Trophoblast cell (in vitro differentiated cells and primary cell): ENCODE measurements at regions not wholly inside any gene's neighbourhood (a gene's known extent, or its start where the extent isn't known, plus 50 kb on each side); places are given as distances from the start of the nearest gene placed in this dataset.

Experiments
- DNase-seq, 2 donors: peaks; one replicate each; pipeline ENCODE4 v3.0.0-alpha.2; 2016
- H2AFZ ChIP-seq: 2 replicates; pipeline ENCODE4 v1.6.1; 2013; ENCODE audit warnings: low read length, moderate library complexity, mild to moderate bottlenecking; ENCODE audit not compliant: insufficient read depth, poor library complexity
- H2AK5ac ChIP-seq: 2 replicates; pipeline ENCODE4 v1.6.1; 2013; ENCODE audit warnings: mild to moderate bottlenecking, low read length
- H2BK120ac ChIP-seq: 2 replicates; pipeline ENCODE4 v1.6.1; 2013; ENCODE audit warnings: low read length, mild to moderate bottlenecking, moderate library complexity; ENCODE audit not compliant: insufficient read depth, poor library complexity
- H2BK12ac ChIP-seq: 2 replicates; pipeline ENCODE4 v1.6.1; 2013; ENCODE audit warnings: mild to moderate bottlenecking, low read length, moderate library complexity
- H2BK5ac ChIP-seq: 2 replicates; pipeline ENCODE4 v1.6.1; 2013; ENCODE audit warnings: low read length, low read depth, moderate library complexity, mild to moderate bottlenecking; ENCODE audit not compliant: poor library complexity
- H3K14ac ChIP-seq: 2 replicates; pipeline ENCODE4 v1.6.1; 2013; ENCODE audit warnings: mild to moderate bottlenecking, low read length
- H3K18ac ChIP-seq: 2 replicates; pipeline ENCODE4 v1.6.1; 2013; ENCODE audit warnings: mild to moderate bottlenecking, low read length
- H3K23ac ChIP-seq: 2 replicates; pipeline ENCODE4 v1.6.1; 2013; ENCODE audit warnings: low read length
- H3K27ac ChIP-seq: 2 replicates; pipeline ENCODE4 v1.5.1; 2013; ENCODE audit warnings: low read depth, mild to moderate bottlenecking, inconsistent platforms, low read length, moderate library complexity
- H3K27me3 ChIP-seq: 2 replicates; pipeline ENCODE4 v1.6.1; 2013; ENCODE audit warnings: inconsistent platforms, mild to moderate bottlenecking, low read length, moderate library complexity; ENCODE audit not compliant: insufficient read depth
- H3K36me3 ChIP-seq, 2 experiments: 1 replicate in 1 of 2; 2 replicates in 1 of 2; pipeline ENCODE4 v1.6.1; 2013; ENCODE audit warnings: low read length in 2 of 2, mild to moderate bottlenecking in 2 of 2, moderate library complexity in 1 of 2; ENCODE audit not compliant: insufficient read depth in 2 of 2, control insufficient read depth in 1 of 2
- H3K4ac ChIP-seq: 2 replicates; pipeline ENCODE4 v1.6.1; 2013; ENCODE audit warnings: low read depth, mild to moderate bottlenecking, low read length, moderate library complexity
- H3K4me1 ChIP-seq, 2 experiments: 1 replicate in 1 of 2; 2 replicates in 1 of 2; pipeline ENCODE4 v1.6.1; 2013; ENCODE audit warnings: low read length in 2 of 2, mild to moderate bottlenecking in 2 of 2, moderate library complexity in 1 of 2; ENCODE audit not compliant: insufficient read depth in 2 of 2, control insufficient read depth in 1 of 2
- H3K4me2 ChIP-seq: 2 replicates; pipeline ENCODE4 v1.6.1; 2013; ENCODE audit warnings: inconsistent platforms, mild to moderate bottlenecking, low read length, moderate library complexity
- H3K4me3 ChIP-seq: 2 replicates; pipeline ENCODE4 v1.5.1; 2013; ENCODE audit warnings: mild to moderate bottlenecking, low read depth, low read length, inconsistent platforms
- H3K79me1 ChIP-seq: one replicate; pipeline ENCODE4 v1.6.1; 2013; ENCODE audit warnings: low read length
- H3K79me2 ChIP-seq: 2 replicates; pipeline ENCODE4 v1.6.1; 2013; ENCODE audit warnings: low read length, mild to moderate bottlenecking; ENCODE audit not compliant: control insufficient read depth, insufficient read depth, poor library complexity
- H3K9ac ChIP-seq: 2 replicates; pipeline ENCODE4 v1.6.1; 2013; ENCODE audit warnings: mild to moderate bottlenecking, low read length
- H3K9me3 ChIP-seq: 2 replicates; pipeline ENCODE4 v1.6.1; 2013; ENCODE audit warnings: low read depth, mild to moderate bottlenecking, control low read depth, inconsistent platforms, low read length; ENCODE audit not compliant: insufficient read depth
- H4K12ac ChIP-seq: 2 replicates; pipeline ENCODE4 v1.6.1; 2013; ENCODE audit warnings: low read depth, mild to moderate bottlenecking, low read length, moderate library complexity
- H4K8ac ChIP-seq: 2 replicates; pipeline ENCODE4 v1.6.1; 2013; ENCODE audit warnings: low read depth, mild to moderate bottlenecking, low read length, moderate library complexity
- H4K91ac ChIP-seq: one replicate; pipeline ENCODE4 v1.6.1; 2013; ENCODE audit warnings: low read depth, mild to moderate bottlenecking, low read length, moderate library complexity
- WGBS: extraction: QIAGEN DNeasy Blood & Tissue Kit; methylation state at CpG from one replicate; pipeline ENCODE4 v1.1.7; 2013; ENCODE audit warnings: missing lambda C conversion rate; ENCODE audit not compliant: insufficient read length, insufficient coverage; ENCODE audit errors: extremely low coverage; 5-methylcytosine and 5-hydroxymethylcytosine counted together

DNA sequence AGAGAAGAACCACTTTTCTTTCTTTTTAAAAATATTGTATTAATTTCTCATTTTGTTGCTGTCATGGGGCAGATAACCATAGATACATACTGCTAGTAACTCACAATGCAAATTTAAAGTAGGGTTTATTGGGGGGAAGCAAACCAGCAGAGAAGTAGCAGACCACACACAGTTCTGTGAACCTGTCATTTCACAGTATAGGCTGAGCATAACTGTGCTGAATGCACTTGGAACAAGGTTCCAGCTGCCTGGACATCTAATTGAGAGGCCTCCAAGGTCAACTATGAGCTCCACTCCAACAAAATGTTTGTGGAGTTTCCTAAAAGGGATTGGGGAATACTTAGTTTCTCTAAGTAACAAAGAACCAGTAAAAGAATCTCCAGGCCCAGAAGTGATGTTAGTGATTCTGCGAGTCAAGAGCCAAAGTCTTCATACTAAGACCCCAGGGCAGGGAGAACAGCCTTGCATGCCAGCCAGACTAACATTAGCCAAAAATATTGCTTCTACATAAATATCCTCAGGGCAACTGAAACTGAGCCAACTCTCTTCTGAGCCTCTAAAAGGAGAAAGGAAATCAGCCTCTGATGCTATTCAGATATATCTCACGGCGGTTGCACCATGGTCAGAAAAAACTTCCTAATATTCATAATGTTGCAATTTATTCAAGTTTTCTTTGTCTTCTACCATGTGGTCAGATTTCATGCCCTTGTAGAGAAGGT lies 856.4 kb upstream of the ALCAM start:
- no peak overlapping the region for H4K12ac ChIP-seq
- peaks cover 0 to 5% of the 10 kb centered on the region in 2 experiments for H3K4me1 ChIP-seq
- no peak overlapping the region for H3K9ac ChIP-seq
- no peak overlapping the region for H2AFZ ChIP-seq
- H2BK120ac ChIP-seq = no peak overlapping the region
- H3K14ac ChIP-seq = no peak overlapping the region
- no peak overlapping the region for H3K27ac ChIP-seq
- H3K79me2 ChIP-seq = peaks cover 2% of the 10 kb centered on the region
- H4K91ac ChIP-seq = no peak overlapping the region
- no peak overlapping the region for H3K23ac ChIP-seq
- DNase-seq = no peak
- H3K79me1 ChIP-seq = peaks cover 3% of the 10 kb centered on the region
- H4K8ac ChIP-seq = no peak overlapping the region
- no peak overlapping the region for H3K4me3 ChIP-seq
- no peak overlapping the region for H3K18ac ChIP-seq
- no peaks in the 10 kb centered on the region for H3K27me3 ChIP-seq
- H3K36me3 ChIP-seq = no peaks in the 10 kb centered on the region
- H2BK5ac ChIP-seq = no peak overlapping the region
- H3K4me2 ChIP-seq = no peak overlapping the region
- H3K9me3 ChIP-seq = peaks cover 2% of the 10 kb centered on the region
- H2BK12ac ChIP-seq = no peak overlapping the region
- no CpG with 5 or more reads among the region's 3 CpGs for WGBS
- no peak overlapping the region for H2AK5ac ChIP-seq
- no peak overlapping the region for H3K4ac ChIP-seq

DNA sequence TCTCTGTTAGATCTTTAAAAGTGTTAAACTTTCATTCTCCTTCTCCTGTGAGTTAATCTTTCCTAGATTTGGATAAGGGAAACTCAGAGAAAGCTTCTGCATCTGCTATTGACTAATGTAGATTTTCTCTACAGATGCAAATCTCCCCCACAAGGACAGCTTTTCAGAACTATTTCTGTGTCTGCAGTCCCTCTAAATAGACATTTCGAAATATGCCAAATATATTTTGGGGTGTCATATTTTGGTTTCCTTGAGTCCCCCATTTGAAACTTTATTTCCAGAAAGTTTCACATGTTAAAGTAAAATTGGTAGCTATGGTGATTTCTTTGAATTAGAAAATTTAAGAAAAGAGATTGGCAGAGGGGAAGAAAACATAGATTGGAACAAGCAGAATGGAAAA lies 852.3 kb upstream of the ALCAM start:
- Histone ChIP-seq H3K4me3 (no peak overlapping the region), H3K79me1 (peaks cover 3% of the 10 kb centered on the region), H3K4me1 (peaks cover 3 to 5% of the 10 kb centered on the region in 2 experiments), H4K12ac (no peak overlapping the region), H3K23ac (no peak overlapping the region), H4K8ac (no peak overlapping the region), H3K27me3 (no peaks in the 10 kb centered on the region), H3K14ac (no peak overlapping the region), H3K27ac (peak overlapping the region; percentile 34), H2BK12ac (no peak overlapping the region), H3K36me3 (no peaks in the 10 kb centered on the region), H2BK120ac (no peak overlapping the region), H3K79me2 (peaks cover 2% of the 10 kb centered on the region), H3K9me3 (peaks cover 2% of the 10 kb centered on the region), H2BK5ac (no peak overlapping the region), H3K18ac (no peak overlapping the region), H2AFZ (no peak overlapping the region), H3K4me2 (no peak overlapping the region), H3K9ac (no peak overlapping the region), H3K4ac (no peak overlapping the region), H2AK5ac (no peak overlapping the region), H4K91ac (no peak overlapping the region)
- no peak for DNase-seq
- WGBS = no CpG with 5 or more reads among the region's 1 CpG

- Histone ChIP-seq H2BK5ac (no peak overlapping the region), H2BK120ac (no peak overlapping the region), H3K14ac (no peak overlapping the region), H3K9me3 (peaks cover 2% of the 10 kb centered on the region), H3K23ac (no peak overlapping the region), H2AFZ (no peak overlapping the region), H3K4me2 (no peak overlapping the region), H3K79me2 (peaks cover 2% of the 10 kb centered on the region), H3K9ac (no peak overlapping the region), H3K4me3 (no peak overlapping the region), H3K18ac (no peak overlapping the region), H4K8ac (no peak overlapping the region), H3K4ac (no peak overlapping the region), H3K27me3 (no peaks in the 10 kb centered on the region), H2BK12ac (peak overlapping the region; percentile 23), H4K12ac (no peak overlapping the region), H3K27ac (no peak overlapping the region), H3K36me3 (no peaks in the 10 kb centered on the region), H4K91ac (peak overlapping the region; percentile 20), H2AK5ac (no peak overlapping the region), H3K4me1 (peaks cover 3 to 5% of the 10 kb centered on the region in 2 experiments), H3K79me1 (peaks cover 5% of the 10 kb centered on the region)
- DNase-seq = no peak
- no CpG with 5 or more reads among the region's 3 CpGs for WGBS
These were observed 851.9 kb upstream of the ALCAM start for GRCh38 chr3:104514776-104515175.

DNA sequence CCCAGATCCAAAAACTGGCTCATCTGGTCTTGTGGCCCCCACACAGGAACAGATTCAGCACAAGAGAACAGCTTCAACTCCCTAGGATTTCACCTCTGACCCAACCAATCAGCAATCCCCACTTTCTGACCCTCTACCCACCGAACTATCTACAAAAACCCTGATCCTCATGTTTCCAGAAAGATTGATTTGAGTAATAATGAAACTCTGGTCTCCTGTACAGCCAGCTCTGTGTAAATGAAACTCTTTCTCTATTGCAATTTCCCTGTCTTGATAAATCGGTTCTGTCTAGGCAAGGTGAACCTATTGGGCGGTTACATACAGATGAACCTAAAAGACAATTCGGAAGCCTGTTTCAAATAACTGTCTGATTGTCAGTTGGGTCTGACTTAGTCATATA lies 847.6 kb upstream of the ALCAM start:
- no peaks in the 10 kb centered on the region for H3K27me3 ChIP-seq
- WGBS = no CpG with 5 or more reads among the region's 4 CpGs
- DNase-seq = no peak
- H2AK5ac ChIP-seq = no peak overlapping the region
- H4K8ac ChIP-seq = no peak overlapping the region
- H3K4ac ChIP-seq = no peak overlapping the region
- peak overlapping the region; percentile 30 for H2BK12ac ChIP-seq
- no peak overlapping the region for H3K4me2 ChIP-seq
- H2BK5ac ChIP-seq = no peak overlapping the region
- peaks cover 5% of the 10 kb centered on the region in 2 experiments for H3K4me1 ChIP-seq
- H2BK120ac ChIP-seq = peak overlapping the region; percentile 17
- H3K14ac ChIP-seq = no peak overlapping the region
- peak overlapping the region; percentile 61 for H3K27ac ChIP-seq
- no peak overlapping the region for H3K9ac ChIP-seq
- no peaks in the 10 kb centered on the region for H3K9me3 ChIP-seq
- H3K23ac ChIP-seq = no peak overlapping the region
- no peak overlapping the region for H3K4me3 ChIP-seq
- H2AFZ ChIP-seq = no peak overlapping the region
- no peak overlapping the region for H4K91ac ChIP-seq
- peaks cover 10% of the 10 kb centered on the region for H3K79me1 ChIP-seq
- no peaks in the 10 kb centered on the region for H3K36me3 ChIP-seq
- H3K79me2 ChIP-seq = no peaks in the 10 kb centered on the region
- no peak overlapping the region for H4K12ac ChIP-seq
- no peak overlapping the region for H3K18ac ChIP-seq
